Body of pancreas (tissue), 4 donors: ENCODE measurements at regions not wholly inside any gene's neighbourhood (a gene's known extent, or its start where the extent isn't known, plus 50 kb on each side); places are given as distances from the start of the nearest gene placed in this dataset.

Experiments used
- POLR2A ChIP-seq, 3 donors: fragments of 450-650 bp; IDR thresholded peaks; one replicate each; pipeline ENCODE4 v1.6.1; 2016; ENCODE audit warnings: antibody characterized with exemption in 3 of 3, mild to moderate bottlenecking in 2 of 3
- TF ChIP-seq, protein P1 (sequence below), 7 experiments: fragments of 450-650 bp in 4 of 7; fragments of 200-600 bp in 3 of 7; sonication (generic) in 3 of 7; IDR thresholded peaks; one replicate each; pipeline ENCODE4 v1.5.1; 2016 to 2019; ENCODE audit warnings: antibody characterized with exemption in 7 of 7

DNA sequence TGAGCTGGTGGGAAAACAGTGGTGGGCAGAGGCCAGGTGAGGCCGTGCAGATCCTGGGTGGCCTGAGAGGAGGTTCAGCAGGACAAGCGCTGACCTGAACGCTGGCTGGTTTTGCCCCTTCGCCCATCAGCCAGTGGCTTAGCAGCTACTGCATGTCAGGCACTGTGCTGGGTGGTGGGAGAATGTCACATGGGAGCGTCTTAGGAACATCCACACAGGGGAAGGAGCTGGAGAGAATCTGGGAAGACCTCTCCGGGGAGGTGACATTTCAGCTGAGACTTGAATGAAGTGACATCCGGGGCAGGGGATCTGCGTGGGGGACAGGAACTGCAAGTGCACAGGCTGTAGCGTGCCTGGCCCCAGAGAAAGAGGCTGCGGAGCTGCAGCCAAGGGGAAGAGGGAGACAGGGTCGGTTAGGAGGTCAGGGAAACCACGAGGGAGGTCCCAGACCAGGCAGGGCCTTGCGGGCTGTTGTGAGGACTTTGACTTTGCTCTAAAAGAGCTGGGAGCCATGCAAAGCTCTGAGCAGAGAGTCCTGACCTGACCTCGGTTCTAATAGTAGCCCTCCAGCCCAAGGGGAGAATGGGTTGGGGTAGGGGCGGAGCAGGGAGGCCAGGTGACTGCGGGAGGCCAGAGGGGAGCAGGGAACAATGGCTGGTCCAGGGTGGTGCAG, 156.8 kb upstream of the PTPN1 start:
- TF ChIP-seq, protein P1, sequence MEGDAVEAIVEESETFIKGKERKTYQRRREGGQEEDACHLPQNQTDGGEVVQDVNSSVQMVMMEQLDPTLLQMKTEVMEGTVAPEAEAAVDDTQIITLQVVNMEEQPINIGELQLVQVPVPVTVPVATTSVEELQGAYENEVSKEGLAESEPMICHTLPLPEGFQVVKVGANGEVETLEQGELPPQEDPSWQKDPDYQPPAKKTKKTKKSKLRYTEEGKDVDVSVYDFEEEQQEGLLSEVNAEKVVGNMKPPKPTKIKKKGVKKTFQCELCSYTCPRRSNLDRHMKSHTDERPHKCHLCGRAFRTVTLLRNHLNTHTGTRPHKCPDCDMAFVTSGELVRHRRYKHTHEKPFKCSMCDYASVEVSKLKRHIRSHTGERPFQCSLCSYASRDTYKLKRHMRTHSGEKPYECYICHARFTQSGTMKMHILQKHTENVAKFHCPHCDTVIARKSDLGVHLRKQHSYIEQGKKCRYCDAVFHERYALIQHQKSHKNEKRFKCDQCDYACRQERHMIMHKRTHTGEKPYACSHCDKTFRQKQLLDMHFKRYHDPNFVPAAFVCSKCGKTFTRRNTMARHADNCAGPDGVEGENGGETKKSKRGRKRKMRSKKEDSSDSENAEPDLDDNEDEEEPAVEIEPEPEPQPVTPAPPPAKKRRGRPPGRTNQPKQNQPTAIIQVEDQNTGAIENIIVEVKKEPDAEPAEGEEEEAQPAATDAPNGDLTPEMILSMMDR (IDR thresholded peaks at IDR 0.05) = no peak
- no peak for TF ChIP-seq POLR2A (IDR thresholded peaks at IDR 0.05)
